Keratinocyte (primary cell): ENCODE measurements at regions not wholly inside any gene's neighbourhood (a gene's known extent, or its start where the extent isn't known, plus 50 kb on each side); places are given as distances from the start of the nearest gene placed in this dataset.

Source experiments
- DNase-seq: peaks from one replicate; pipeline ENCODE4 v3.0.0-alpha.2; 2011; ENCODE audit warnings: low read depth, missing footprints, low spot score
- FAIRE-seq: peaks from 2 replicates; lab custom pipeline; 2011; peaks lifted over from hg19 to GRCh38; lab: Jason Lieb, UNC
- H2AFZ ChIP-seq: 2 replicates; pipeline ENCODE4 v1.6.0; 2012; ENCODE audit warnings: low read length, control low read depth, inconsistent platforms; ENCODE audit not compliant: control insufficient read depth
- H3K27ac ChIP-seq: 2 replicates; pipeline ENCODE4 v1.5.1; 2011; ENCODE audit warnings: low read length; ENCODE audit not compliant: control insufficient read depth, insufficient read depth
- H3K27me3 ChIP-seq: 3 replicates; pipeline ENCODE4 v1.6.0; 2011; ENCODE audit warnings: low read length; ENCODE audit not compliant: control insufficient read depth, insufficient read depth; ENCODE audit errors: extremely low read depth
- H3K36me3 ChIP-seq, 2 experiments: 2 replicates in 1 of 2; 3 replicates in 1 of 2; pipeline ENCODE4 v1.5.1; 2011; ENCODE audit warnings: low read length in 2 of 2, mild to moderate bottlenecking in 1 of 2; ENCODE audit not compliant: control insufficient read depth in 2 of 2, insufficient read depth in 2 of 2; ENCODE audit errors: extremely low read depth in 1 of 2
- H3K4me1 ChIP-seq: 3 replicates; pipeline ENCODE4 v1.5.1; 2011; ENCODE audit warnings: low read length; ENCODE audit not compliant: control insufficient read depth, insufficient read depth; ENCODE audit errors: extremely low read depth
- H3K4me2 ChIP-seq: 3 replicates; pipeline ENCODE4 v1.6.0; 2011; ENCODE audit warnings: low read depth, low read length; ENCODE audit not compliant: control insufficient read depth, insufficient read depth; ENCODE audit errors: extremely low read depth
- H3K4me3 ChIP-seq, 3 experiments: fragments of 200-600 bp in 1 of 3; sonication (generic) in 1 of 3; 2 replicates in 2 of 3; 3 replicates in 1 of 3; pipeline ENCODE4 v1.5.1; 2011 to 2016; ENCODE audit warnings: low read length in 3 of 3, mild to moderate bottlenecking in 3 of 3, control low read depth in 2 of 3, inconsistent platforms in 1 of 3, low read depth in 1 of 3, mixed read lengths in 1 of 3, mixed run types in 1 of 3, moderate library complexity in 1 of 3; ENCODE audit not compliant: control insufficient read depth in 2 of 3, insufficient read depth in 2 of 3; ENCODE audit errors: extremely low read depth in 1 of 3
- H3K79me2 ChIP-seq: 2 replicates; pipeline ENCODE4 v1.6.0; 2012; ENCODE audit warnings: low read length; ENCODE audit not compliant: control insufficient read depth, insufficient read depth
- H3K9ac ChIP-seq: 3 replicates; pipeline ENCODE4 v1.6.0; 2011; ENCODE audit warnings: low read length; ENCODE audit not compliant: control insufficient read depth, insufficient read depth; ENCODE audit errors: extremely low read depth
- H3K9me1 ChIP-seq: 3 replicates; pipeline ENCODE4 v1.6.0; 2011; ENCODE audit warnings: low read length; ENCODE audit not compliant: control insufficient read depth, insufficient read depth; ENCODE audit errors: extremely low read depth
- H3K9me3 ChIP-seq: 2 replicates; pipeline ENCODE4 v1.5.1; 2012; ENCODE audit warnings: low read depth, low read length; ENCODE audit not compliant: control insufficient read depth
- H4K20me1 ChIP-seq: 3 replicates; pipeline ENCODE4 v1.6.0; 2011; ENCODE audit warnings: low read length; ENCODE audit not compliant: control insufficient read depth, insufficient read depth; ENCODE audit errors: extremely low read depth
- EZH2 ChIP-seq: IDR thresholded peaks from one replicate; pipeline ENCODE4 v1.6.1; 2012; ENCODE audit warnings: inconsistent platforms, mild to moderate bottlenecking, low read length, moderate library complexity
- dilution Hi-C: fragments of 300-500 bp; cut with MboI; formaldehyde crosslinking; loops from one replicate; pipeline ENCODE4 v1.7.0; 2020; ENCODE audit warnings: low sequenced_read_pairs; ENCODE audit not compliant: extremely low pct_ligation_motif_present
- TF ChIP-seq, protein P1 (sequence below), 3 experiments: IDR thresholded peaks in 1 of 3; conservative IDR thresholded peaks in 1 of 3; optimal IDR thresholded peaks in 1 of 3; 2 replicates in 2 of 3; 3 replicates in 1 of 3; pipeline versions ENCODE3 to v1.5.1; 2011; ENCODE audit warnings: low read length in 3 of 3, mild to moderate bottlenecking in 3 of 3, moderate library complexity in 2 of 3, control low read depth in 1 of 3, inconsistent platforms in 1 of 3; ENCODE audit not compliant: insufficient read depth in 2 of 3; ENCODE audit errors: extremely low read depth in 1 of 3

DNA sequence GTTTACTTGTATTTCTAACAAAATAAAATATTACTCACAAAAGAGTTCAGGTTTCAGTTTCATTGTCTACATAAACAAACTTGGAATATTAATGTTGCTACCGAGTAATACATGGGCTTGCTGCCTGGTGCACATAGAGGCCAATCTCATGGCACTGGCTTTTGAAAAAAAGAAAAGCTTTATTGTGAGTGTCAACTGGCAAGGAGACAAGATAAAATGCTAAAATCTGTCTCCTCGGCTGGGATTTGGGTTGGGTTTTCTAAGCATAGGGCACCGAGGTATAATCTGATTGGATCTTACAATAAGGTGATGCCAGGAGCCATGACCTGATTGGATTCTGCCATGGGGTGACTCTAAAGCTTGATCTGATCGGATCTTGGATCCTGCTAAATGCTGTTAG, 1519.9 kb upstream of the MIR17HG start:
- Histone ChIP-seq H3K4me3 (no peak overlapping the region), H3K27me3 (no peaks in the 10 kb centered on the region), H4K20me1 (no peaks in the 10 kb centered on the region), H3K9me1 (no peaks in the 10 kb centered on the region), H3K9me3 (no peaks in the 10 kb centered on the region), H3K79me2 (no peaks in the 10 kb centered on the region), H3K4me1 (no peaks in the 10 kb centered on the region), H3K4me2 (no peak overlapping the region), H2AFZ (no peak overlapping the region), H3K9ac (no peak overlapping the region), H3K27ac (no peak overlapping the region), H3K36me3 (no peaks in the 10 kb centered on the region)
- TF ChIP-seq, protein P1, sequence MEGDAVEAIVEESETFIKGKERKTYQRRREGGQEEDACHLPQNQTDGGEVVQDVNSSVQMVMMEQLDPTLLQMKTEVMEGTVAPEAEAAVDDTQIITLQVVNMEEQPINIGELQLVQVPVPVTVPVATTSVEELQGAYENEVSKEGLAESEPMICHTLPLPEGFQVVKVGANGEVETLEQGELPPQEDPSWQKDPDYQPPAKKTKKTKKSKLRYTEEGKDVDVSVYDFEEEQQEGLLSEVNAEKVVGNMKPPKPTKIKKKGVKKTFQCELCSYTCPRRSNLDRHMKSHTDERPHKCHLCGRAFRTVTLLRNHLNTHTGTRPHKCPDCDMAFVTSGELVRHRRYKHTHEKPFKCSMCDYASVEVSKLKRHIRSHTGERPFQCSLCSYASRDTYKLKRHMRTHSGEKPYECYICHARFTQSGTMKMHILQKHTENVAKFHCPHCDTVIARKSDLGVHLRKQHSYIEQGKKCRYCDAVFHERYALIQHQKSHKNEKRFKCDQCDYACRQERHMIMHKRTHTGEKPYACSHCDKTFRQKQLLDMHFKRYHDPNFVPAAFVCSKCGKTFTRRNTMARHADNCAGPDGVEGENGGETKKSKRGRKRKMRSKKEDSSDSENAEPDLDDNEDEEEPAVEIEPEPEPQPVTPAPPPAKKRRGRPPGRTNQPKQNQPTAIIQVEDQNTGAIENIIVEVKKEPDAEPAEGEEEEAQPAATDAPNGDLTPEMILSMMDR (optimal IDR thresholded peaks at IDR 0.05 in 1 of 3, IDR thresholded peaks at IDR 0.05 in 1 of 3, conservative IDR thresholded peaks at IDR 0.05 in 1 of 3; ENCODE audit: extremely low read depth in 1 of 3, insufficient read depth in 2 of 3, low read length in 3 of 3) = no peak
- TF ChIP-seq EZH2 = no peak
- dilution Hi-C loops = no loop called here
- DNase-seq (no peak), FAIRE-seq (no peak)

DNA sequence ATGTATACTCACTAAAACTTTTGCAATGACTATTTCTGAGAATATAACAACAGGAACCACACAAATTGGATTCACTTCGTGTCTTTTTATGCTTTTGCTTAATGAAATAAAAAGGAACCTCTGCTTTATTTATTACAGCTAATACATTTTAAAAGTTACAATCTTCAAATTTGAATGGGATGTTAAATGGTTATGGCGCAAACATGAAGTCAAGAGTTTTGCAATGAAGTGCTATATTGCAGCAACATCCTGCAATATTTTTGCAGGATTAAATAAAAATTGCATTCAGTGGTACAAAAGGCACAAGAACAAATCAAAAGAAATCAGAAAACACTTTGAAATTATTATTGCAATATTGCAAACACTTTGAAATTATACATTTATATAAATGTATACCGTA, 1519.0 kb upstream of the MIR17HG start:
- no peak overlapping the region for H3K4me3 ChIP-seq
- no peak overlapping the region for H3K4me2 ChIP-seq
- DNase-seq = no peak
- H3K9me1 ChIP-seq = no peaks in the 10 kb centered on the region
- dilution Hi-C loops = no loop called here
- no peaks in the 10 kb centered on the region for H3K4me1 ChIP-seq
- no peaks in the 10 kb centered on the region for H3K9me3 ChIP-seq
- H3K79me2 ChIP-seq = no peaks in the 10 kb centered on the region
- H3K27me3 ChIP-seq = no peaks in the 10 kb centered on the region
- no peak overlapping the region for H3K9ac ChIP-seq
- no peak overlapping the region for H3K27ac ChIP-seq
- TF ChIP-seq, protein P1 (optimal IDR thresholded peaks at IDR 0.05 in 1 of 3, IDR thresholded peaks at IDR 0.05 in 1 of 3, conservative IDR thresholded peaks at IDR 0.05 in 1 of 3; ENCODE audit: extremely low read depth in 1 of 3, insufficient read depth in 2 of 3, low read length in 3 of 3) = no peak
- TF ChIP-seq EZH2 = no peak
- FAIRE-seq = no peak
- no peaks in the 10 kb centered on the region for H4K20me1 ChIP-seq
- no peak overlapping the region for H2AFZ ChIP-seq
- H3K36me3 ChIP-seq = no peaks in the 10 kb centered on the region
